GM19397 (cell line): ENCODE measurements at regions not wholly inside any gene's neighbourhood (a gene's known extent, or its start where the extent isn't known, plus 50 kb on each side); places are given as distances from the start of the nearest gene placed in this dataset.

Source experiments
- ATAC-seq: cut with Tn5 transposase; IDR thresholded peaks from one replicate; pipeline ENCODE4 v1.9.1; 2021; ENCODE audit warnings: mild to moderate bottlenecking, moderate library complexity; ENCODE audit not compliant: unreplicated experiment

GRCh38 chr16:51445250-51445649, 294.2 kb upstream of the SALL1 start:
- ATAC-seq: no peak

- ATAC-seq: no peak
Measured at GRCh38 chr16:51443934-51444333, 292.9 kb upstream of the SALL1 start.

- ATAC-seq: no peak
Measured at GRCh38 chr16:51442141-51442870, 291.2 kb upstream of the SALL1 start.

GRCh38 chr16:51440131-51440889, 289.2 kb upstream of the SALL1 start:
- ATAC-seq: no peak

GRCh38 chr16:51439271-51439670, 288.2 kb upstream of the SALL1 start:
- ATAC-seq: no peak

GRCh38 chr16:51436742-51437141, 285.7 kb upstream of the SALL1 start:
- ATAC-seq: no peak

GRCh38 chr16:51434567-51435198, 283.6 kb upstream of the SALL1 start:
- no peak for ATAC-seq

GRCh38 chr16:51433599-51433998, 282.5 kb upstream of the SALL1 start:
- no peak for ATAC-seq

- ATAC-seq: no peak
Measured at GRCh38 chr16:51431517-51432241, 280.6 kb upstream of the SALL1 start.

GRCh38 chr16:51430716-51431369, 279.8 kb upstream of the SALL1 start:
- ATAC-seq: no peak

GRCh38 chr16:51429041-51429440, 278.0 kb upstream of the SALL1 start:
- ATAC-seq: no peak

- no peak for ATAC-seq
Measured at GRCh38 chr16:51427085-51427484, 276.0 kb upstream of the SALL1 start.

- no peak for ATAC-seq
Measured at GRCh38 chr16:51426276-51426675, 275.2 kb upstream of the SALL1 start.

- no peak for ATAC-seq
Measured at GRCh38 chr16:51420247-51420646, 269.2 kb upstream of the SALL1 start.

GRCh38 chr16:51419768-51420167, 268.7 kb upstream of the SALL1 start:
- ATAC-seq: no peak

GRCh38 chr16:51418258-51418657, 267.2 kb upstream of the SALL1 start:
- ATAC-seq: no peak

- ATAC-seq: no peak
Measured at GRCh38 chr16:51416926-51417325, 265.9 kb upstream of the SALL1 start.

- no peak for ATAC-seq
Measured at GRCh38 chr16:51410125-51410524, 259.1 kb upstream of the SALL1 start.

GRCh38 chr16:51409001-51409675, 258.1 kb upstream of the SALL1 start:
- no peak for ATAC-seq

- no peak for ATAC-seq
Measured at GRCh38 chr16:51408357-51408756, 257.3 kb upstream of the SALL1 start.
